ENCODE measurements at regions not wholly inside any gene's neighbourhood (a gene's known extent, or its start where the extent isn't known, plus 50 kb on each side); places are given as distances from the start of the nearest gene placed in this dataset.

GRCh38 chr2:128911276-128911675 lies 592.6 kb upstream of the HS6ST1 start:
- no peak for TF ChIP-seq CTCF (conservative IDR thresholded peaks at IDR 0.05; ENCODE audit: low read depth, low read length)
- Histone ChIP-seq H4K20me1 (ENCODE audit: insufficient read depth) (no peaks in the 10 kb centered on the region), H3K36me3 (ENCODE audit: insufficient read depth) (no peaks in the 10 kb centered on the region), H3K79me2 (ENCODE audit: insufficient read depth, low read depth) (no peaks in the 10 kb centered on the region), H3K27ac (no peak overlapping the region), H3K4me2 (no peak overlapping the region), H3K4me1 (ENCODE audit: low read depth, poor library complexity, severe bottlenecking) (no peaks in the 10 kb centered on the region), H3K9ac (no peak overlapping the region), H3K27me3 (ENCODE audit: insufficient read depth, low read depth) (no peaks in the 10 kb centered on the region), H3K4me3 (IDR thresholded peaks at IDR 0.05; ENCODE audit: insufficient read depth, low read depth, low read length) (no peak overlapping the region), H2AFZ (ENCODE audit: low read depth) (no peak overlapping the region)

- Histone ChIP-seq H2AFZ (ENCODE audit: low read depth) (no peak overlapping the region), H3K4me2 (no peak overlapping the region), H3K9ac (no peak overlapping the region), H3K4me3 (IDR thresholded peaks at IDR 0.05; ENCODE audit: insufficient read depth, low read depth, low read length) (no peak overlapping the region), H4K20me1 (ENCODE audit: insufficient read depth) (no peaks in the 10 kb centered on the region), H3K79me2 (ENCODE audit: insufficient read depth, low read depth) (no peaks in the 10 kb centered on the region), H3K36me3 (ENCODE audit: insufficient read depth) (no peaks in the 10 kb centered on the region), H3K27me3 (ENCODE audit: insufficient read depth, low read depth) (no peaks in the 10 kb centered on the region), H3K27ac (no peak overlapping the region), H3K4me1 (ENCODE audit: low read depth, poor library complexity, severe bottlenecking) (no peaks in the 10 kb centered on the region)
- no peak for TF ChIP-seq CTCF (conservative IDR thresholded peaks at IDR 0.05; ENCODE audit: low read depth, low read length)
These were observed 595.7 kb upstream of the HS6ST1 start for GRCh38 chr2:128914320-128914719.

GRCh38 chr2:128921751-128922150 lies 603.1 kb upstream of the HS6ST1 start:
- no peaks in the 10 kb centered on the region for H4K20me1 ChIP-seq (ENCODE audit: insufficient read depth)
- no peak overlapping the region for H3K4me3 ChIP-seq (IDR thresholded peaks at IDR 0.05; ENCODE audit: insufficient read depth, low read depth, low read length)
- no peaks in the 10 kb centered on the region for H3K79me2 ChIP-seq (ENCODE audit: insufficient read depth, low read depth)
- H3K9ac ChIP-seq = no peak overlapping the region
- no peaks in the 10 kb centered on the region for H3K4me1 ChIP-seq (ENCODE audit: low read depth, poor library complexity, severe bottlenecking)
- no peak overlapping the region for H2AFZ ChIP-seq (ENCODE audit: low read depth)
- no peak for TF ChIP-seq CTCF (conservative IDR thresholded peaks at IDR 0.05; ENCODE audit: low read depth, low read length)
- H3K36me3 ChIP-seq (ENCODE audit: insufficient read depth) = no peaks in the 10 kb centered on the region
- H3K4me2 ChIP-seq = no peak overlapping the region
- H3K27ac ChIP-seq = no peak overlapping the region
- no peaks in the 10 kb centered on the region for H3K27me3 ChIP-seq (ENCODE audit: insufficient read depth, low read depth)

- Histone ChIP-seq H3K36me3 (ENCODE audit: insufficient read depth) (no peaks in the 10 kb centered on the region), H2AFZ (ENCODE audit: low read depth) (no peak overlapping the region), H4K20me1 (ENCODE audit: insufficient read depth) (no peaks in the 10 kb centered on the region), H3K4me3 (IDR thresholded peaks at IDR 0.05; ENCODE audit: insufficient read depth, low read depth, low read length) (no peak overlapping the region), H3K27ac (no peak overlapping the region), H3K27me3 (ENCODE audit: insufficient read depth, low read depth) (no peaks in the 10 kb centered on the region), H3K79me2 (ENCODE audit: insufficient read depth, low read depth) (no peaks in the 10 kb centered on the region), H3K9ac (no peak overlapping the region), H3K4me1 (ENCODE audit: low read depth, poor library complexity, severe bottlenecking) (no peaks in the 10 kb centered on the region), H3K4me2 (no peak overlapping the region)
- no peak for TF ChIP-seq CTCF (conservative IDR thresholded peaks at IDR 0.05; ENCODE audit: low read depth, low read length)
These were observed 603.5 kb upstream of the HS6ST1 start for GRCh38 chr2:128922154-128922553.

- H3K27me3 ChIP-seq (ENCODE audit: insufficient read depth, low read depth) = no peaks in the 10 kb centered on the region
- H3K9ac ChIP-seq = no peak overlapping the region
- H3K27ac ChIP-seq = no peak overlapping the region
- no peaks in the 10 kb centered on the region for H3K36me3 ChIP-seq (ENCODE audit: insufficient read depth)
- no peak overlapping the region for H2AFZ ChIP-seq (ENCODE audit: low read depth)
- TF ChIP-seq CTCF (conservative IDR thresholded peaks at IDR 0.05; ENCODE audit: low read depth, low read length) = no peak
- H3K4me2 ChIP-seq = no peak overlapping the region
- H4K20me1 ChIP-seq (ENCODE audit: insufficient read depth) = no peaks in the 10 kb centered on the region
- H3K79me2 ChIP-seq (ENCODE audit: insufficient read depth, low read depth) = no peaks in the 10 kb centered on the region
- no peak overlapping the region for H3K4me3 ChIP-seq (IDR thresholded peaks at IDR 0.05; ENCODE audit: insufficient read depth, low read depth, low read length)
- H3K4me1 ChIP-seq (ENCODE audit: low read depth, poor library complexity, severe bottlenecking) = no peaks in the 10 kb centered on the region
These were observed 607.0 kb upstream of the HS6ST1 start for GRCh38 chr2:128925631-128926030.

Measured in KMS-11 (cell line).